Panc1 (cell line): ENCODE measurements at regions not wholly inside any gene's neighbourhood (a gene's known extent, or its start where the extent isn't known, plus 50 kb on each side); places are given as distances from the start of the nearest gene placed in this dataset.

Experiments used
- CTCF ChIP-seq: fragments of 450-650 bp; IDR thresholded peaks from 2 replicates; pipeline ENCODE4 v1.5.1; 2017; ENCODE audit warnings: mild to moderate bottlenecking
- POLR2AphosphoS5 ChIP-seq: IDR thresholded peaks from 2 replicates; pipeline ENCODE4 v1.6.1; 2012; ENCODE audit warnings: mild to moderate bottlenecking, low read depth, low read length, moderate library complexity
- REST ChIP-seq, 2 experiments: IDR thresholded peaks; 2 replicates each; pipeline ENCODE4 v1.6.1; 2011 to 2012; ENCODE audit warnings: low read depth in 2 of 2, control low read depth in 1 of 2, low read length in 1 of 2, mild to moderate bottlenecking in 1 of 2, moderate library complexity in 1 of 2; ENCODE audit not compliant: insufficient read depth in 1 of 2
- SIN3A ChIP-seq: IDR thresholded peaks from 2 replicates; pipeline ENCODE4 v1.6.1; 2012; ENCODE audit warnings: low read depth, mild to moderate bottlenecking, low read length, moderate library complexity, borderline replicate concordance; ENCODE audit not compliant: insufficient read depth
- TCF7L2 ChIP-seq: IDR thresholded peaks from 2 replicates; pipeline ENCODE4 v1.6.1; 2011; ENCODE audit warnings: mild to moderate bottlenecking, low read depth, low read length, inconsistent platforms

GRCh38 chr5:39622281-39622680 lies 197.5 kb upstream of the DAB2 start:
- no peak for TF ChIP-seq REST (IDR thresholded peaks at IDR 0.05; ENCODE audit: insufficient read depth in 1 of 2, low read depth in 2 of 2, low read length in 1 of 2)
- no peak for TF ChIP-seq CTCF
- no peak for TF ChIP-seq POLR2AphosphoS5
- TF ChIP-seq SIN3A = no peak
- no peak for TF ChIP-seq TCF7L2
